Duodenal mucosa (tissue), 2 donors: ENCODE measurements at regions not wholly inside any gene's neighbourhood (a gene's known extent, or its start where the extent isn't known, plus 50 kb on each side); places are given as distances from the start of the nearest gene placed in this dataset.
"Not testable (repeated sequence)": the region's sequence is repeated elsewhere in the genome, so short reads cannot be mapped to it uniquely, and the experiment has no call there.

ENCODE experiments used
- H3K27ac ChIP-seq: one replicate; pipeline ENCODE4 v1.7.0; 2013; ENCODE audit warnings: low read depth, low read length
- H3K27me3 ChIP-seq, 2 donors: one replicate each; pipeline ENCODE4 v1.7.0; 2013; ENCODE audit warnings: low read length in 2 of 2, control low read depth in 1 of 2; ENCODE audit not compliant: insufficient read depth in 2 of 2, control insufficient read depth in 1 of 2
- H3K36me3 ChIP-seq, 2 donors: one replicate each; pipeline ENCODE4 v1.7.0; 2013; ENCODE audit warnings: low read length in 2 of 2, control low read depth in 1 of 2; ENCODE audit not compliant: insufficient read depth in 2 of 2, control insufficient read depth in 1 of 2
- H3K4me1 ChIP-seq, 2 donors: one replicate each; pipeline ENCODE4 v1.7.0; 2013; ENCODE audit warnings: low read length in 2 of 2, control low read depth in 1 of 2; ENCODE audit not compliant: insufficient read depth in 2 of 2, control insufficient read depth in 1 of 2
- H3K4me3 ChIP-seq, 2 donors: one replicate each; pipeline ENCODE4 v1.7.0; 2013; ENCODE audit warnings: low read length in 2 of 2, low read depth in 1 of 2
- H3K9ac ChIP-seq, 2 donors: one replicate each; pipeline ENCODE4 v1.7.0; 2013; ENCODE audit warnings: low read length in 2 of 2, low read depth in 1 of 2
- H3K9me3 ChIP-seq, 2 donors: one replicate each; pipeline ENCODE4 v1.7.0; 2013; ENCODE audit warnings: low read length in 2 of 2, control low read depth in 1 of 2; ENCODE audit not compliant: control insufficient read depth in 1 of 2

- no peak overlapping the region for H3K27ac ChIP-seq
- H3K4me3 ChIP-seq: no peak overlapping the region
- no peaks in the 10 kb centered on the region for H3K9me3 ChIP-seq
- no peak overlapping the region for H3K9ac ChIP-seq
- H3K4me1 ChIP-seq: peaks cover 5 to 14% of the 10 kb centered on the region in 2 donors
- no peaks in the 10 kb centered on the region for H3K27me3 ChIP-seq
- no peaks in the 10 kb centered on the region for H3K36me3 ChIP-seq
Observed at GRCh38 chr2:16184341-16184890, 244.1 kb downstream of the MYCN start.

GRCh38 chr2:16183345-16183744, 243.0 kb downstream of the MYCN start:
- Histone ChIP-seq H3K9me3 (no peaks in the 10 kb centered on the region), H3K36me3 (no peaks in the 10 kb centered on the region), H3K27me3 (no peaks in the 10 kb centered on the region), H3K9ac (no peak overlapping the region), H3K4me3 (no peak overlapping the region), H3K4me1 (peaks cover 5 to 15% of the 10 kb centered on the region in 2 donors), H3K27ac (no peak overlapping the region)

DNA sequence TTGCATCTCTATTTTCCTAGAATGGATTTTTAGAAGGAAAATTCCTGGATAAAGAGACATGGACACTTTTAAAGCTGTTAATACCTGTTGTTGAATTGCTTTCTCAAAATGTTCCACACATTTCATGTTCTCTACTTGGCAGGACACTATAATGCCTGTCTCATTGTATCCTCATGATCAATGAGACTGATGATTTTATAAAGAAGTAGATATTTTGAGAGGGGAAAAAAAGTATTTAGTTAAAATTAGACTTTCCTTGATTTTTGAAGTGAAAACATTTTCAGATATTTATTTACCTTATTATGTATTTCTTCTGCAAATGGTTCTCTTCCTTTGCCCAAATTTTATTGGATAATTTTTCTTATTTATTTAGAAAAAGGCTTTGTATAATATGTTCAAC, 242.5 kb downstream of the MYCN start:
- Histone ChIP-seq H3K27me3 (no peaks in the 10 kb centered on the region), H3K36me3 (no peaks in the 10 kb centered on the region), H3K4me3 (no peak overlapping the region), H3K27ac (no peak overlapping the region), H3K9ac (no peak overlapping the region), H3K9me3 (no peaks in the 10 kb centered on the region), H3K4me1 (peaks cover 5 to 15% of the 10 kb centered on the region in 2 donors)

GRCh38 chr2:16182311-16182815, 242.0 kb downstream of the MYCN start:
- peaks cover 5 to 15% of the 10 kb centered on the region in 2 donors for H3K4me1 ChIP-seq
- not testable (repeated sequence) for H3K36me3 ChIP-seq, H3K27me3 ChIP-seq, H3K9ac ChIP-seq, H3K27ac ChIP-seq, H3K9me3 ChIP-seq, H3K4me3 ChIP-seq

DNA sequence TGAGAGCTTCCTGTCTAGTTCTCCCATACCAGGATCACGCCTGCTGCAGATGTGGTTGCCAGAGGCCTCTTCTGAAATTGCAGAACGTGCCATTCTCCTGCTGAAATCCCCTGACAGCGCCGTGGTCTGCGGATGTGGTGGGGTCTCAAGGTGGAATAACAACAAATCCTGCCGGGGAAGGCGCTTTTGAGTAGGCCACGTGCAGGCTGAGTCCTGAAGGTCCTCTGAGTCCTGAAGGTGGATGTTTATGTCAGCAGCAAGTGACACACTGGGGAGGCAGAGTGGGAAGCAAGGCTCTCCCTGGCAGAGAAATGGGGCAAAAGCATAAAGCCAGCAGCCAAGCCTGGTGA, 241.4 kb downstream of the MYCN start:
- Histone ChIP-seq H3K9ac (no peak overlapping the region), H3K27me3 (no peaks in the 10 kb centered on the region)

GRCh38 chr2:16181062-16181740, 240.9 kb downstream of the MYCN start:
- Histone ChIP-seq H3K9ac (no peak overlapping the region), H3K4me3 (no peak overlapping the region), H3K27me3 (no peaks in the 10 kb centered on the region), H3K4me1 (peaks cover 5 to 8% of the 10 kb centered on the region in 2 donors), H3K27ac (no peak overlapping the region), H3K36me3 (no peaks in the 10 kb centered on the region), H3K9me3 (no peaks in the 10 kb centered on the region)

More for the DNA sequence above, 241.4 kb downstream of the MYCN start:
- H3K4me3 ChIP-seq: no peak overlapping the region
- H3K36me3 ChIP-seq: no peaks in the 10 kb centered on the region
- no peaks in the 10 kb centered on the region for H3K9me3 ChIP-seq
- peaks cover 5 to 9% of the 10 kb centered on the region in 2 donors for H3K4me1 ChIP-seq
- H3K27ac ChIP-seq: no peak overlapping the region

DNA sequence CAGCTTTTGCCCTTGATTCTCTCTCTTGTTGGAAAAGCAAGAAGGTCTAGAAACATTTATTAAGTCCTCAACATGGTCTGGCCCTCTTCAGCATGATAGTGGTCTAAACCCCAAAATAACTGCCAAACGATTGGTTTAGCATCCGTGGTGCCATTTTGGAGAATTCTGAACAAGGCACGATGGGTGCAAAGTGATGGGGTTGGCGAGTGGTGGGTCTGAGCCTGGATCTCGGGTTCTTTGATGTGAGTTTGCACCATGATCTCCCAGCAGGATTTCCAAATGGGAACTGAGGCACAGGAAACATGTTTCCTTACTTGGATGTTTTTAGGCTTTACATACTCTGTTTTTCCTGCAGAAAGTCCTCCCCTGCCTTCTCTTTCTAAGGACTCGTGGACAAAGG, 240.3 kb downstream of the MYCN start:
- Histone ChIP-seq H3K36me3 (no peaks in the 10 kb centered on the region), H3K27me3 (no peaks in the 10 kb centered on the region), H3K4me3 (no peak overlapping the region), H3K4me1 (peaks cover 5 to 8% of the 10 kb centered on the region in 2 donors), H3K27ac (no peak overlapping the region), H3K9ac (no peak overlapping the region), H3K9me3 (no peaks in the 10 kb centered on the region)

- no peaks in the 10 kb centered on the region for H3K9me3 ChIP-seq
- no peaks in the 10 kb centered on the region for H3K36me3 ChIP-seq
- H3K4me1 ChIP-seq: peaks cover 5 to 8% of the 10 kb centered on the region in 2 donors
- H3K4me3 ChIP-seq: no peak overlapping the region
- H3K27me3 ChIP-seq: no peaks in the 10 kb centered on the region
- no peak overlapping the region for H3K27ac ChIP-seq
- H3K9ac ChIP-seq: no peak overlapping the region
Observed at GRCh38 chr2:16179701-16180416, 239.5 kb downstream of the MYCN start.

DNA sequence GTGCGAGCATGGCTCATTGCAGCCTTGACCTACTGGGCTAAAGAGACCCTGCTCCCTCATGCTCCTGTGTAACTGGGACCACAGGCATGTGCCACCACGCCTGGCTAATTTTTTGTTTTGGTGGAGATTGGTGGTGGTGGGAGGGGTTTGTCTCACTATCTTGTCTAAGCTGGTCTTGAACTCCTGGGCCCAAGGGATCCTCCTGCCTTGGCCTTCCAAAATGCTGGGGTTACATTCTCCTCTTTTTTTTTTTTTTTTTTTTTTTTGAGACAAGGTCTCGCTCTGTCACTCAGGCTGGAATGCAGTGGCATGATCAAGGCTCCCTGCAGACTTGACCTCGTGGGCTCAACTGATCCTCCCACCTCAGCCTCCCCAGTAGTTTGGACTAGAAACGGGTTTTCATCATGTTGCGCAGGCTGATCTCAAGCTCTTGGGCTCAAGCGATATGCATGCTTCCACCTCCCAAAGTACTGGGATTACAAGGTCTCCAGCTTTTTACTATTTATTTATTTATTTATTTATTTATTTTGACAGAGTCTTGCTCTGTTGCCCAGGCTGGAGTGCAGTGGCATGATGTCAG, 238.3 kb downstream of the MYCN start:
- Histone ChIP-seq H3K9me3 (no peaks in the 10 kb centered on the region), H3K36me3 (no peaks in the 10 kb centered on the region), H3K27me3 (no peaks in the 10 kb centered on the region), H3K27ac (no peak overlapping the region), H3K4me1 (peaks cover 5 to 8% of the 10 kb centered on the region in 2 donors), H3K4me3 (no peak overlapping the region), H3K9ac (no peak overlapping the region)

DNA sequence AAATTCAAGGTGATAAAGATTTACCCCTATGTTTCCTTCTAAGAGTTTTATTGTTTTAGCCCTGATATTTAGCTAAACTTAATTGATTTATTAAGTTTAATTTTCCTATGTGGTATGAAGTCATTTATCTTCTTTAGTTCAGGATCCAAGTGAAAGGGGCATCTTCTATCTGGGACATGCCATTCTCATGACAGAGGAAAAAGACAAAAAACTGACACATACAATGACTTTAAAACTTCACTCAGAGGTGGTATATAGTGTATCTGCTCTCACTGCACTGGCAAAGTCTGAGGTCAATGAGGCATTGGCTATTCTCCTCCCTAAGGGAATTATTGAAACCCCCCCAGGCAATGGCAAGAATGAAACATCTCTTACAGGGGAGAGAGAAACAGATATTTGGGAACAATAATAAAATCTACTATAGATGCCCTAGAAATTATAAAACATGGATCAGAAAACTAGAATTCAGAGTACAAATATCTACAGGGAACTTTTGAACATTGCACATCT, 237.4 kb downstream of the MYCN start:
- no peak overlapping the region for H3K27ac ChIP-seq
- H3K4me1 ChIP-seq: peaks cover 5 to 8% of the 10 kb centered on the region in 2 donors
- H3K36me3 ChIP-seq: no peaks in the 10 kb centered on the region
- no peaks in the 10 kb centered on the region for H3K9me3 ChIP-seq
- H3K27me3 ChIP-seq: no peaks in the 10 kb centered on the region
- no peak overlapping the region for H3K9ac ChIP-seq
- no peak overlapping the region for H3K4me3 ChIP-seq
